H9 (cell line): ENCODE measurements at regions not wholly inside any gene's neighbourhood (a gene's known extent, or its start where the extent isn't known, plus 50 kb on each side); places are given as distances from the start of the nearest gene placed in this dataset.

Experiments used
- DNase-seq: peaks from one replicate; pipeline ENCODE4 v3.0.0-alpha.2; 2017
- H2AFZ ChIP-seq: one replicate; pipeline ENCODE4 v1.6.1; 2013; ENCODE audit warnings: mild to moderate bottlenecking, low read length, control low read depth, moderate library complexity
- H2AK5ac ChIP-seq: 2 replicates; pipeline ENCODE4 v1.6.1; 2013; ENCODE audit warnings: low read length, control low read depth, mixed read lengths; ENCODE audit not compliant: insufficient read length
- H2BK120ac ChIP-seq: one replicate; pipeline ENCODE4 v1.6.1; 2013; ENCODE audit warnings: low read depth, mild to moderate bottlenecking, low read length, control low read depth, inconsistent platforms; ENCODE audit not compliant: poor library complexity, severe bottlenecking
- H2BK12ac ChIP-seq: 2 replicates; pipeline ENCODE4 v1.6.1; 2013; ENCODE audit warnings: low read length, control low read depth, mixed read lengths, low read depth; ENCODE audit not compliant: insufficient read length
- H2BK15ac ChIP-seq: 2 replicates; pipeline ENCODE4 v1.6.1; 2013; ENCODE audit warnings: low read depth, low read length, control low read depth
- H2BK20ac ChIP-seq: one replicate; pipeline ENCODE4 v1.6.1; 2013; ENCODE audit warnings: low read depth, mild to moderate bottlenecking, low read length, control low read depth, inconsistent platforms; ENCODE audit not compliant: poor library complexity, severe bottlenecking
- H2BK5ac ChIP-seq: 2 replicates; pipeline ENCODE4 v1.6.1; 2013; ENCODE audit warnings: low read length, control low read depth, mixed read lengths; ENCODE audit not compliant: insufficient read length
- H3K14ac ChIP-seq: 2 replicates; pipeline ENCODE4 v1.6.1; 2013; ENCODE audit warnings: low read length, control low read depth; ENCODE audit not compliant: insufficient read depth
- H3K18ac ChIP-seq: 2 replicates; pipeline ENCODE4 v1.6.1; 2013; ENCODE audit warnings: low read depth, mild to moderate bottlenecking, mixed read lengths, low read length, control low read depth; ENCODE audit not compliant: insufficient read length
- H3K23ac ChIP-seq: 2 replicates; pipeline ENCODE4 v1.6.1; 2013; ENCODE audit warnings: low read length, control low read depth, mixed read lengths, low read depth; ENCODE audit not compliant: insufficient read length
- H3K23me2 ChIP-seq: 2 replicates; pipeline ENCODE4 v1.6.1; 2013; ENCODE audit warnings: low read depth, mild to moderate bottlenecking, mixed read lengths, low read length, control low read depth; ENCODE audit not compliant: insufficient read length, poor library complexity, severe bottlenecking
- H3K27ac ChIP-seq: 2 replicates; pipeline ENCODE4 v1.5.1; 2013; ENCODE audit warnings: low read length, control low read depth, mixed read lengths, low read depth; ENCODE audit not compliant: insufficient read length
- H3K27me3 ChIP-seq: 2 replicates; pipeline ENCODE4 v1.6.1; 2013; ENCODE audit warnings: low read length, control low read depth, inconsistent platforms; ENCODE audit not compliant: insufficient read depth
- H3K4ac ChIP-seq: 2 replicates; pipeline ENCODE4 v1.6.1; 2013; ENCODE audit warnings: low read depth, mild to moderate bottlenecking, control low read depth, inconsistent platforms, low read length, moderate library complexity
- H3K4me1 ChIP-seq: 2 replicates; pipeline ENCODE4 v1.6.1; 2013; ENCODE audit warnings: low read length, control low read depth, inconsistent platforms; ENCODE audit not compliant: insufficient read depth
- H3K4me2 ChIP-seq: 2 replicates; pipeline ENCODE4 v1.6.1; 2013; ENCODE audit warnings: low read length, control low read depth, mixed read lengths; ENCODE audit not compliant: insufficient read length, insufficient read depth
- H3K56ac ChIP-seq: 2 replicates; pipeline ENCODE4 v1.6.1; 2013; ENCODE audit warnings: low read depth, mild to moderate bottlenecking, mixed read lengths, low read length, control low read depth; ENCODE audit not compliant: insufficient read length
- H3K79me1 ChIP-seq: 2 replicates; pipeline ENCODE4 v1.6.1; 2013; ENCODE audit warnings: low read depth, mild to moderate bottlenecking, moderate library complexity, low read length, control low read depth, inconsistent platforms; ENCODE audit not compliant: insufficient read depth, poor library complexity, severe bottlenecking
- H3K79me2 ChIP-seq: 2 replicates; pipeline ENCODE4 v1.6.1; 2013; ENCODE audit warnings: low read length, control low read depth, inconsistent platforms; ENCODE audit not compliant: insufficient read depth
- H3K9ac ChIP-seq: 2 replicates; pipeline ENCODE4 v1.6.1; 2013; ENCODE audit warnings: low read length, control low read depth, mixed read lengths; ENCODE audit not compliant: insufficient read length; ENCODE audit errors: extremely low read depth
- H3K9me3 ChIP-seq: one replicate; pipeline ENCODE4 v1.6.1; 2013; ENCODE audit warnings: low read depth, low read length, inconsistent platforms; ENCODE audit not compliant: control insufficient read depth
- H3T11ph ChIP-seq: one replicate; pipeline ENCODE4 v1.6.1; 2013; ENCODE audit warnings: mild to moderate bottlenecking, low read length, control low read depth, inconsistent platforms
- H4K20me1 ChIP-seq: one replicate; pipeline ENCODE4 v1.6.1; 2013; ENCODE audit not compliant: control insufficient read depth, insufficient read length, insufficient read depth
- H4K5ac ChIP-seq: 2 replicates; pipeline ENCODE4 v1.6.1; 2013; ENCODE audit warnings: low read depth, mild to moderate bottlenecking, mixed read lengths, low read length, control low read depth; ENCODE audit not compliant: insufficient read length
- H4K8ac ChIP-seq: replicated peaks from 2 replicates; pipeline ENCODE4 v1.6.1; 2013; ENCODE audit warnings: low read length, control low read depth, mixed read lengths, low read depth; ENCODE audit not compliant: insufficient read length
- H4K91ac ChIP-seq: 2 replicates; pipeline ENCODE4 v1.6.1; 2013; ENCODE audit warnings: low read depth, mild to moderate bottlenecking, moderate library complexity, mixed read lengths, low read length, control low read depth; ENCODE audit not compliant: insufficient read length
- H3K27ac Mint-ChIP-seq, 3 experiments: 2 replicates in 2 of 3; 3 replicates in 1 of 3; pipeline ENCODE4 v1.8.0; 2020 to 2021; ENCODE audit warnings: mixed read lengths in 3 of 3, mild to moderate bottlenecking in 1 of 3, moderate library complexity in 1 of 3
- H3K27me3 Mint-ChIP-seq: 2 replicates; pipeline ENCODE4 v1.8.0; 2021; ENCODE audit warnings: low read depth, mild to moderate bottlenecking, moderate library complexity, mixed read lengths
- H3K36me3 Mint-ChIP-seq, 3 experiments: 2 replicates in 2 of 3; 3 replicates in 1 of 3; pipeline ENCODE4 v1.8.0; 2020 to 2021; ENCODE audit warnings: low read depth in 3 of 3, mixed read lengths in 3 of 3; ENCODE audit not compliant: insufficient read depth in 1 of 3
- H3K4me1 Mint-ChIP-seq, 2 experiments: 2 replicates each; pipeline ENCODE4 v1.8.0; 2020; ENCODE audit warnings: mixed read lengths in 2 of 2
- H3K4me3 Mint-ChIP-seq, 2 experiments: 2 replicates in 1 of 2; 3 replicates in 1 of 2; pipeline ENCODE4 v1.8.0; 2020 to 2021; ENCODE audit warnings: mild to moderate bottlenecking in 2 of 2, mixed read lengths in 2 of 2, moderate library complexity in 1 of 2
- H3K9me3 Mint-ChIP-seq, 2 experiments: 2 replicates in 1 of 2; 3 replicates in 1 of 2; pipeline ENCODE4 v1.8.0; 2020; ENCODE audit warnings: mild to moderate bottlenecking in 2 of 2, mixed read lengths in 2 of 2, moderate library complexity in 1 of 2
- WGBS: extraction: QIAGEN DNeasy Blood & Tissue Kit; methylation state at CpG from one replicate; pipeline ENCODE4 v1.1.7; 2013; ENCODE audit warnings: missing lambda C conversion rate, low lambda C conversion rate, mixed read lengths; ENCODE audit not compliant: insufficient read length; ENCODE audit errors: extremely low coverage; 5-methylcytosine and 5-hydroxymethylcytosine counted together
- TF ChIP-seq, protein P1 (sequence below): fragments of 200-600 bp; sonication (generic); conservative IDR thresholded peaks from 3 replicates; pipeline ENCODE4 v1.8.0; 2021; ENCODE audit warnings: antibody characterized with exemption, mild to moderate bottlenecking

DNA sequence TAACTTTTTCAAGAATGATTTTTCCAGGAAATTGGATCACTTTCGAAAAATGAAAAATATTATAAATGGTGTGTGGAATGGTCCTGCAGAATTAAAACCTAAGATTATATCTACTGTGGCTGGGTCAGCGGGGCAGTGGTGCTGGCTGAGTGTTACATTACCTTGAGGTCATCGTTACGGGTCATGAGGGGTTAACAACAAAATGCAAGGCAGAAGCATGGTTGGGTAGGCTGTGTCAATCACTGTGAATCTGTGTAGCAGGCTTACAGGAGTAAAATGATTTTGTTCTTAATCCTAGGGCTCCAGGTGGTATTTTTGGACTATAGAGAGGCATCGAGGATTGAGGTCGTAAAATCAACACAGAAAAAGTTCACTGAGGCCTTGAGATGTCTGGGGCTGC, 105.2 kb upstream of the AMOT start:
- H3K4ac ChIP-seq, result no peak overlapping the region
- H3K56ac ChIP-seq, result no peak overlapping the region
- Mint-ChIP-seq H3K27me3 (no peaks in the 10 kb centered on the region), H3K36me3 (no peaks in the 10 kb centered on the region), H3K9me3 (no peaks in the 10 kb centered on the region), H3K4me1 (peaks cover 0 to 3% of the 10 kb centered on the region in 2 experiments; a peak in 1 of 4 replicates), H3K4me3 (no peak overlapping the region), H3K27ac (no peak overlapping the region)
- no peaks in the 10 kb centered on the region for H3K79me2 ChIP-seq
- H3K18ac ChIP-seq, result no peak overlapping the region
- TF ChIP-seq, protein P1, sequence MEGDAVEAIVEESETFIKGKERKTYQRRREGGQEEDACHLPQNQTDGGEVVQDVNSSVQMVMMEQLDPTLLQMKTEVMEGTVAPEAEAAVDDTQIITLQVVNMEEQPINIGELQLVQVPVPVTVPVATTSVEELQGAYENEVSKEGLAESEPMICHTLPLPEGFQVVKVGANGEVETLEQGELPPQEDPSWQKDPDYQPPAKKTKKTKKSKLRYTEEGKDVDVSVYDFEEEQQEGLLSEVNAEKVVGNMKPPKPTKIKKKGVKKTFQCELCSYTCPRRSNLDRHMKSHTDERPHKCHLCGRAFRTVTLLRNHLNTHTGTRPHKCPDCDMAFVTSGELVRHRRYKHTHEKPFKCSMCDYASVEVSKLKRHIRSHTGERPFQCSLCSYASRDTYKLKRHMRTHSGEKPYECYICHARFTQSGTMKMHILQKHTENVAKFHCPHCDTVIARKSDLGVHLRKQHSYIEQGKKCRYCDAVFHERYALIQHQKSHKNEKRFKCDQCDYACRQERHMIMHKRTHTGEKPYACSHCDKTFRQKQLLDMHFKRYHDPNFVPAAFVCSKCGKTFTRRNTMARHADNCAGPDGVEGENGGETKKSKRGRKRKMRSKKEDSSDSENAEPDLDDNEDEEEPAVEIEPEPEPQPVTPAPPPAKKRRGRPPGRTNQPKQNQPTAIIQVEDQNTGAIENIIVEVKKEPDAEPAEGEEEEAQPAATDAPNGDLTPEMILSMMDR, result no peak
- no peak overlapping the region for H2BK20ac ChIP-seq
- no peak overlapping the region for H2AK5ac ChIP-seq
- H2BK12ac ChIP-seq, result no peak overlapping the region
- no peaks in the 10 kb centered on the region for H3K9me3 ChIP-seq
- H3K27me3 ChIP-seq, result no peaks in the 10 kb centered on the region
- no peaks in the 10 kb centered on the region for H3K4me1 ChIP-seq
- H3K23me2 ChIP-seq, result no peaks in the 10 kb centered on the region
- no peak overlapping the region for H3K27ac ChIP-seq
- H2BK15ac ChIP-seq, result no peak overlapping the region
- no CpG with 5 or more reads among the region's 6 CpGs for WGBS
- H4K8ac ChIP-seq, result no peak overlapping the region
- no peak overlapping the region for H4K5ac ChIP-seq
- no peaks in the 10 kb centered on the region for H3K79me1 ChIP-seq
- H4K20me1 ChIP-seq, result no peaks in the 10 kb centered on the region
- H2BK120ac ChIP-seq, result no peak overlapping the region
- no peak overlapping the region for H3K4me2 ChIP-seq
- no peak overlapping the region for H3K9ac ChIP-seq
- no peak overlapping the region for H3K23ac ChIP-seq
- H2BK5ac ChIP-seq, result no peak overlapping the region
- no peak for DNase-seq
- H2AFZ ChIP-seq, result no peak overlapping the region
- no peak overlapping the region for H3K14ac ChIP-seq
- no peak overlapping the region for H4K91ac ChIP-seq
- no peak overlapping the region for H3T11ph ChIP-seq
